KMS-11 (cell line): ENCODE measurements at regions not wholly inside any gene's neighbourhood (a gene's known extent, or its start where the extent isn't known, plus 50 kb on each side); places are given as distances from the start of the nearest gene placed in this dataset.
A peak's percentile ranks its signal among the peaks of the same experiment; 100 is the strongest.

Experiments
- H2AFZ ChIP-seq: fragments of 200-600 bp; sonication (generic); 2 replicates; pipeline ENCODE4 v1.6.1; 2016; ENCODE audit warnings: antibody characterized with exemption, mixed run types, low read depth
- H3K27ac ChIP-seq: fragments of 200-600 bp; sonication (generic); 2 replicates; pipeline ENCODE4 v1.6.1; 2016; ENCODE audit warnings: mild to moderate bottlenecking, mixed run types
- H3K27me3 ChIP-seq: fragments of 200-600 bp; sonication (generic); 2 replicates; pipeline ENCODE4 v1.6.1; 2017; ENCODE audit warnings: mild to moderate bottlenecking, low read depth, mixed run types, moderate library complexity; ENCODE audit not compliant: insufficient read depth
- H3K36me3 ChIP-seq: fragments of 200-600 bp; sonication (generic); 2 replicates; pipeline ENCODE4 v1.6.1; 2017; ENCODE audit warnings: mild to moderate bottlenecking, mixed run types; ENCODE audit not compliant: insufficient read depth
- H3K4me1 ChIP-seq: fragments of 200-600 bp; sonication (generic); 2 replicates; pipeline ENCODE4 v1.6.1; 2016; ENCODE audit warnings: mild to moderate bottlenecking, low read depth, mixed run types; ENCODE audit not compliant: poor library complexity, severe bottlenecking
- H3K4me2 ChIP-seq: fragments of 200-600 bp; sonication (generic); 2 replicates; pipeline ENCODE4 v1.7.0; 2016; ENCODE audit warnings: mild to moderate bottlenecking, mixed run types
- H3K4me3 ChIP-seq: fragments of 200-600 bp; sonication (generic); IDR thresholded peaks from 2 replicates; pipeline ENCODE4 v1.6.1; 2017; ENCODE audit warnings: low read depth, low read length, mixed read lengths; ENCODE audit not compliant: insufficient read depth
- H3K79me2 ChIP-seq: fragments of 200-600 bp; sonication (generic); 2 replicates; pipeline ENCODE4 v1.6.1; 2016; ENCODE audit warnings: low read depth, mixed run types; ENCODE audit not compliant: insufficient read depth
- H3K9ac ChIP-seq: fragments of 200-600 bp; sonication (generic); 2 replicates; pipeline ENCODE4 v1.6.1; 2016; ENCODE audit warnings: mild to moderate bottlenecking, mixed run types
- H4K20me1 ChIP-seq: fragments of 200-600 bp; sonication (generic); 2 replicates; pipeline ENCODE4 v1.6.1; 2016; ENCODE audit warnings: mild to moderate bottlenecking, mixed run types; ENCODE audit not compliant: insufficient read depth
- TF ChIP-seq, protein P1 (sequence below): fragments of 200-600 bp; sonication (generic); conservative IDR thresholded peaks from 2 replicates; pipeline ENCODE4 v1.6.1; 2017; ENCODE audit warnings: low read depth, mild to moderate bottlenecking, antibody characterized with exemption, low read length, moderate library complexity, mixed read lengths

DNA sequence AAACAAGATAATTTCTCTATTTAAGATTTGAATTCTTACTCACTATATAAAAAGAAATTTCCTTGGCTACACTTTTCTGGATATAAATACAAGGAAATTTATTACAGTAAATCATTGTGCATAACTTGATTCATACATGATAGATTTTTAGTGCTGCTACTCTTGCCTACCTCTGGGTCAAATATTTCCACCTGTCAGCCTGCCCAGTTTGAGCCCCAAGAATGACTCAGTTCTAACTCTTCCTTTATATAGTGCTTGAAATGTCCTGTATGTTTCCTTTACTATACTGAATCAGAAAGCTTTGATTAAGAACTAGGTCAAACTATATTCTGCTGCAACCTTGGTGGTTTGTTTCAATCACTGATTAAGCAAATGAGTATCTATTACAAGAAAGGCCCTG is 147.4 kb upstream of the FTMT start:
- Histone ChIP-seq H3K79me2 (no peaks in the 10 kb centered on the region), H2AFZ (no peak overlapping the region), H3K4me1 (no peaks in the 10 kb centered on the region), H3K27ac (no peak overlapping the region), H3K4me2 (no peak overlapping the region), H3K27me3 (no peaks in the 10 kb centered on the region), H3K36me3 (no peaks in the 10 kb centered on the region), H3K9ac (no peak overlapping the region), H4K20me1 (no peaks in the 10 kb centered on the region), H3K4me3 (no peak overlapping the region)
- TF ChIP-seq, protein P1, sequence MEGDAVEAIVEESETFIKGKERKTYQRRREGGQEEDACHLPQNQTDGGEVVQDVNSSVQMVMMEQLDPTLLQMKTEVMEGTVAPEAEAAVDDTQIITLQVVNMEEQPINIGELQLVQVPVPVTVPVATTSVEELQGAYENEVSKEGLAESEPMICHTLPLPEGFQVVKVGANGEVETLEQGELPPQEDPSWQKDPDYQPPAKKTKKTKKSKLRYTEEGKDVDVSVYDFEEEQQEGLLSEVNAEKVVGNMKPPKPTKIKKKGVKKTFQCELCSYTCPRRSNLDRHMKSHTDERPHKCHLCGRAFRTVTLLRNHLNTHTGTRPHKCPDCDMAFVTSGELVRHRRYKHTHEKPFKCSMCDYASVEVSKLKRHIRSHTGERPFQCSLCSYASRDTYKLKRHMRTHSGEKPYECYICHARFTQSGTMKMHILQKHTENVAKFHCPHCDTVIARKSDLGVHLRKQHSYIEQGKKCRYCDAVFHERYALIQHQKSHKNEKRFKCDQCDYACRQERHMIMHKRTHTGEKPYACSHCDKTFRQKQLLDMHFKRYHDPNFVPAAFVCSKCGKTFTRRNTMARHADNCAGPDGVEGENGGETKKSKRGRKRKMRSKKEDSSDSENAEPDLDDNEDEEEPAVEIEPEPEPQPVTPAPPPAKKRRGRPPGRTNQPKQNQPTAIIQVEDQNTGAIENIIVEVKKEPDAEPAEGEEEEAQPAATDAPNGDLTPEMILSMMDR: no peak

DNA sequence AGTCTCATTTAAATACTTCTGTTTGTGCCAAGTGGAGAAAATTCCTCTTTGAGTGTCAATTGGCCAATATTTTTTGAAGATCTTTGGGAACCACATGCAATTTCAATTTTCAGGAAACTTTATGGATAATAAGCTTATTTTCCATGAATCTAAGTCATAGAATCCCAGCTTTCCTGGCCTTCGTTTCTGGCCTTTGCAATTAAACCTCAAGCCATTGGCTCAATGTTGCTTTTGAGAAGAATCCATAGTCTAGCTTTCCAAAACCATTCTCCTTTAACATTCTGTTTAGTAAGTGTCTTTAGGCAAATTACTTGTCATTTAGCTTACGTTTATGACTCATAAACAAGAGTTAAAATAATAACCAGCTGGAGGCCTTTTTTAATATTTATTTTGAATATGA is 145.0 kb upstream of the FTMT start:
- Histone ChIP-seq H3K27me3 (no peaks in the 10 kb centered on the region), H4K20me1 (no peaks in the 10 kb centered on the region), H3K9ac (no peak overlapping the region), H3K4me3 (no peak overlapping the region), H3K27ac (no peak overlapping the region), H3K36me3 (no peaks in the 10 kb centered on the region), H2AFZ (no peak overlapping the region), H3K79me2 (no peaks in the 10 kb centered on the region), H3K4me2 (no peak overlapping the region), H3K4me1 (peaks cover 9% of the 10 kb centered on the region)
- TF ChIP-seq, protein P1: no peak

DNA sequence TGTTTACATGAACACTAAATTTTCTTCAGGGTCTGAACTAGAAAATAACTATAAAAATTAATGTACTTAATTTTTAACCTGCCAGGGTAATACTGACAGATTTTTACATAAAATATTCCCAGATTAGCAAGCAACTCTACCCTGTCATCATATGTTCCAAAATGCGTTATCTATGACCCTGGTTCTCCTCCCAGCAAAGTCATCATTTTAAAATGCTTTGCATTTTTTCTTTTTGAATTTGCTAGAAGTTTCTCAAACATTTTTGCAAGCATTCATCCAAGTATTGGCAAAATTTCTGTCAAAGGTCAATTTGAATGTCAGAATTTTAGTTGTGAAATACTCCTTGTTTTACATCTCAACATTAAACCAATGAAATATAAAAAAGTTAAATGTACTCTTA is 144.5 kb upstream of the FTMT start:
- no peaks in the 10 kb centered on the region for H3K79me2 ChIP-seq
- H2AFZ ChIP-seq: no peak overlapping the region
- H3K4me2 ChIP-seq: no peak overlapping the region
- no peaks in the 10 kb centered on the region for H3K27me3 ChIP-seq
- H3K36me3 ChIP-seq: no peaks in the 10 kb centered on the region
- H3K9ac ChIP-seq: no peak overlapping the region
- no peaks in the 10 kb centered on the region for H4K20me1 ChIP-seq
- H3K4me1 ChIP-seq: peaks cover 14% of the 10 kb centered on the region
- no peak overlapping the region for H3K27ac ChIP-seq
- H3K4me3 ChIP-seq: no peak overlapping the region
- TF ChIP-seq, protein P1: no peak

DNA sequence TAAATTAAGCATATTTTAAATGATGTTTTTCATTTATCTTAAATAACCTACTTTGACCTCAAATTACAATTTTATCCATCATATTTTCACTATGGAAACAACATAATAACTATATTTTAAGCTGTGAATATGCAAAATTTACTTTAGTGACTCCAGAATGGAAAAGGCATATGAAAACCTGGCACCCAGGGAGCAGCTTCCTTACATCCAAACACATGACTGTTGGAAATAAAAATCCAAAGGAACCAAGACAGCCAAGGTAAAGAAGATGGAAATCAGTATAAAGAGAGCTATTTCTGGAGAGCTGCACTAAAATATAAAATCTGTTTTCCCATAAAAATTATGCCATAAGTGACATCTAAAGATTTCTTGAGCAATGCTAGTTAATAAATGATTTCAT is 140.3 kb upstream of the FTMT start:
- no peaks in the 10 kb centered on the region for H3K79me2 ChIP-seq
- H3K4me3 ChIP-seq: no peak overlapping the region
- peaks cover 33% of the 10 kb centered on the region for H3K4me1 ChIP-seq
- no peak overlapping the region for H3K4me2 ChIP-seq
- H2AFZ ChIP-seq: no peak overlapping the region
- H3K27me3 ChIP-seq: no peaks in the 10 kb centered on the region
- TF ChIP-seq, protein P1: no peak
- H4K20me1 ChIP-seq: no peaks in the 10 kb centered on the region
- no peak overlapping the region for H3K9ac ChIP-seq
- H3K27ac ChIP-seq: no peak overlapping the region
- no peaks in the 10 kb centered on the region for H3K36me3 ChIP-seq

DNA sequence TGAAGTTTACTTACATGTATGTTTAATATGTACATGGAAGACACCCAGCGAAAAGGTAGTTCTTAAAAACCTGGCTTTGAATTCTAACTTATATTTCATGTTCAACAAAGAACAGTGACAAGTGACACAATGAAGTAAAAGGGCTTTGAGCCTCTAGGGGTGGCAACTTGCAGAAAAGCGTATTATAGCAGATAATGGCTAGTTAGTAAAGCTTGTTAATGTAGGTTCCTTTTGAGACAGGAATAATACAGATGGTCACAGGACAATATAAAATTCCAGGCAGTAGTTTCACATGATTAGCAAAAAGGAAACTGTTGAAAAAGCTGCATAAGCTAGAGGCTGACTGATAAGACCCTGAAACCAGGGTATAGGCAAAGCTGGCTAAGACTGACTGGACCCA is 132.4 kb upstream of the FTMT start:
- TF ChIP-seq, protein P1: no peak
- H3K9ac ChIP-seq: no peak overlapping the region
- no peaks in the 10 kb centered on the region for H4K20me1 ChIP-seq
- no peaks in the 10 kb centered on the region for H3K79me2 ChIP-seq
- H3K27ac ChIP-seq: no peak overlapping the region
- no peaks in the 10 kb centered on the region for H3K27me3 ChIP-seq
- no peak overlapping the region for H2AFZ ChIP-seq
- H3K36me3 ChIP-seq: no peaks in the 10 kb centered on the region
- H3K4me1 ChIP-seq: peaks cover 36% of the 10 kb centered on the region
- no peak overlapping the region for H3K4me3 ChIP-seq
- peak overlapping the region; percentile 29; the same call in 1 of the 2 replicates for H3K4me2 ChIP-seq
